ENCODE measurements at regions not wholly inside any gene's neighbourhood (a gene's known extent, or its start where the extent isn't known, plus 50 kb on each side); places are given as distances from the start of the nearest gene placed in this dataset.
"Not testable (repeated sequence)": the region's sequence is repeated elsewhere in the genome, so short reads cannot be mapped to it uniquely, and the experiment has no call there.

GRCh38 chr3:8438507-8439079 is 63.0 kb upstream of the LMCD1 start:
- Histone ChIP-seq H3K79me2 (ENCODE audit: insufficient read depth, low read depth) (no peaks in the 10 kb centered on the region), H3K36me3 (ENCODE audit: insufficient read depth) (no peaks in the 10 kb centered on the region), H4K20me1 (ENCODE audit: insufficient read depth) (no peaks in the 10 kb centered on the region), H2AFZ (ENCODE audit: low read depth) (no peak overlapping the region), H3K4me2 (no peak overlapping the region), H3K4me1 (ENCODE audit: low read depth, poor library complexity, severe bottlenecking) (no peaks in the 10 kb centered on the region), H3K9ac (no peak overlapping the region), H3K4me3 (IDR thresholded peaks at IDR 0.05; ENCODE audit: insufficient read depth, low read depth, low read length) (no peak overlapping the region), H3K27me3 (ENCODE audit: insufficient read depth, low read depth) (no peaks in the 10 kb centered on the region), H3K27ac (no peak overlapping the region)
- no peak for TF ChIP-seq CTCF (conservative IDR thresholded peaks at IDR 0.05; ENCODE audit: low read depth, low read length)

GRCh38 chr3:8440142-8440541 is 61.5 kb upstream of the LMCD1 start:
- H3K4me1 ChIP-seq (ENCODE audit: low read depth, poor library complexity, severe bottlenecking); H3K36me3 ChIP-seq (ENCODE audit: insufficient read depth); H2AFZ ChIP-seq (ENCODE audit: low read depth); H3K4me2 ChIP-seq; H3K27me3 ChIP-seq (ENCODE audit: insufficient read depth, low read depth); H3K27ac ChIP-seq; H3K9ac ChIP-seq; H4K20me1 ChIP-seq (ENCODE audit: insufficient read depth); H3K4me3 ChIP-seq (IDR thresholded peaks at IDR 0.05; ENCODE audit: insufficient read depth, low read depth, low read length); H3K79me2 ChIP-seq (ENCODE audit: insufficient read depth, low read depth): not testable (repeated sequence)

GRCh38 chr3:8441969-8442559 is 59.6 kb upstream of the LMCD1 start:
- no peaks in the 10 kb centered on the region for H4K20me1 ChIP-seq (ENCODE audit: insufficient read depth)
- no peaks in the 10 kb centered on the region for H3K27me3 ChIP-seq (ENCODE audit: insufficient read depth, low read depth)
- no peak overlapping the region for H3K9ac ChIP-seq
- no peaks in the 10 kb centered on the region for H3K79me2 ChIP-seq (ENCODE audit: insufficient read depth, low read depth)
- no peaks in the 10 kb centered on the region for H3K4me1 ChIP-seq (ENCODE audit: low read depth, poor library complexity, severe bottlenecking)
- H2AFZ ChIP-seq (ENCODE audit: low read depth): no peak overlapping the region
- no peaks in the 10 kb centered on the region for H3K36me3 ChIP-seq (ENCODE audit: insufficient read depth)
- peak; percentile 60; the same call in 1 of the 2 replicates for TF ChIP-seq CTCF (conservative IDR thresholded peaks at IDR 0.05; ENCODE audit: low read depth, low read length)
- H3K27ac ChIP-seq: no peak overlapping the region
- H3K4me3 ChIP-seq (IDR thresholded peaks at IDR 0.05; ENCODE audit: insufficient read depth, low read depth, low read length): no peak overlapping the region
- no peak overlapping the region for H3K4me2 ChIP-seq

GRCh38 chr3:8442993-8443650 is 58.5 kb upstream of the LMCD1 start:
- Histone ChIP-seq H3K79me2 (ENCODE audit: insufficient read depth, low read depth) (no peaks in the 10 kb centered on the region), H4K20me1 (ENCODE audit: insufficient read depth) (no peaks in the 10 kb centered on the region), H3K9ac (no peak overlapping the region), H3K4me1 (ENCODE audit: low read depth, poor library complexity, severe bottlenecking) (no peaks in the 10 kb centered on the region), H3K4me2 (no peak overlapping the region), H3K4me3 (IDR thresholded peaks at IDR 0.05; ENCODE audit: insufficient read depth, low read depth, low read length) (no peak overlapping the region), H2AFZ (ENCODE audit: low read depth) (no peak overlapping the region), H3K27me3 (ENCODE audit: insufficient read depth, low read depth) (no peaks in the 10 kb centered on the region), H3K36me3 (ENCODE audit: insufficient read depth) (no peaks in the 10 kb centered on the region), H3K27ac (no peak overlapping the region)
- TF ChIP-seq CTCF (conservative IDR thresholded peaks at IDR 0.05; ENCODE audit: low read depth, low read length): no peak

Measured in KMS-11 (cell line).